A549 (cell line): ENCODE measurements at regions not wholly inside any gene's neighbourhood (a gene's known extent, or its start where the extent isn't known, plus 50 kb on each side); places are given as distances from the start of the nearest gene placed in this dataset.

ENCODE experiments used
- ATAC-seq, 2 experiments: fragments of 200-7000 bp in 1 of 2; fragments of >200 bp in 1 of 2; cut with Nextera tagmentation in 1 of 2; cut with Tn5 transposase in 1 of 2; 3 replicates each; pipeline versions ENCODE4 v1.8.0 to v1.9.1; 2018 to 2020; ENCODE audit warnings: mild to moderate bottlenecking in 1 of 2, moderate library complexity in 1 of 2
- CTCF ChIA-PET: fragments of 300-600 bp; sonication (Branson Sonifier 250); formaldehyde crosslinking; extraction: SDS; loops from one replicate; lab custom pipeline; 2021; ENCODE audit warnings: antibody characterized with exemption, inconsistent platforms; lab: Yijun Ruan, JAX
- POLR2A ChIA-PET: fragments of 350-600 bp; formaldehyde crosslinking; extraction: SDS; loops from one replicate; lab custom pipeline; 2021; ENCODE audit warnings: antibody characterized with exemption, inconsistent platforms; lab: Yijun Ruan, JAX
- DNase-seq, 2 experiments: peaks; one replicate each; pipeline versions ENCODE4 v3.0.0 to v3.0.0-alpha.2; 2011 to 2016; ENCODE audit warnings: low read depth in 1 of 2, low spot score in 1 of 2
- FAIRE-seq: peaks from 2 replicates; lab custom pipeline; 2011; peaks lifted over from hg19 to GRCh38; lab: Jason Lieb, UNC
- H3K27ac ChIP-seq, 2 experiments: fragments of >200 bp; sonication (Bioruptor Twin); formaldehyde crosslinking; 3 replicates each; pipeline ENCODE4 v1.5.1; 2016 to 2017
- H3K4me1 ChIP-seq: fragments of >200 bp; sonication (Bioruptor Twin); formaldehyde crosslinking; 3 replicates; pipeline ENCODE4 v1.6.1; 2016
- H3K4me2 ChIP-seq: fragments of >200 bp; sonication (Bioruptor Twin); formaldehyde crosslinking; 3 replicates; pipeline ENCODE4 v1.6.1; 2016
- H3K4me3 ChIP-seq: fragments of >200 bp; sonication (Bioruptor Twin); formaldehyde crosslinking; 3 replicates; pipeline ENCODE4 v1.5.1; 2016
- H3K9me3 ChIP-seq: fragments of >200 bp; sonication (Bioruptor Twin); formaldehyde crosslinking; 3 replicates; pipeline ENCODE4 v1.6.1; 2016
- BCL3 ChIP-seq: fragments of >200 bp; sonication (Bioruptor Twin); formaldehyde crosslinking; IDR thresholded peaks from 3 replicates; pipeline ENCODE4 v1.6.1; 2016
- BHLHE40 ChIP-seq: IDR thresholded peaks from 2 replicates; pipeline ENCODE4 v1.6.1; 2012; ENCODE audit warnings: low read depth, low read length, inconsistent platforms
- CBX2 ChIP-seq: fragments of 200-600 bp; sonication (generic); IDR thresholded peaks from 2 replicates; pipeline ENCODE4 v1.6.1; 2016; ENCODE audit warnings: low read depth, mild to moderate bottlenecking, borderline replicate concordance
- CBX8 ChIP-seq: fragments of 200-600 bp; sonication (generic); IDR thresholded peaks from 2 replicates; pipeline ENCODE4 v1.6.1; 2016
- CEBPB ChIP-seq, 2 experiments: fragments of >200 bp in 1 of 2; sonication (Bioruptor Twin) in 1 of 2; formaldehyde crosslinking in 1 of 2; IDR thresholded peaks; 2 replicates each; pipeline ENCODE4 v1.6.1; 2012 to 2016
- CHD4 ChIP-seq: fragments of 200-600 bp; sonication (generic); IDR thresholded peaks from 2 replicates; pipeline ENCODE4 v1.6.1; 2016; ENCODE audit warnings: antibody characterized with exemption, mild to moderate bottlenecking, borderline replicate concordance
- ELK1 ChIP-seq: fragments of 150-350 bp; IDR thresholded peaks from 2 replicates; pipeline ENCODE4 v1.6.1; 2014; ENCODE audit warnings: low read depth, mild to moderate bottlenecking, low read length
- HMGXB4 ChIP-seq: fragments of 250-450 bp; sonication (Bioruptor Pico); IDR thresholded peaks from 2 replicates; pipeline ENCODE4 v1.5.0; 2021; ENCODE audit warnings: mild to moderate bottlenecking, moderate library complexity, borderline replicate concordance
- HOXA7 ChIP-seq: fragments of 250-450 bp; sonication (Bioruptor Pico); IDR thresholded peaks from 2 replicates; pipeline ENCODE4 v1.5.0; 2020; ENCODE audit warnings: mild to moderate bottlenecking, moderate library complexity
- HOXB13 ChIP-seq: fragments of 250-450 bp; sonication (Bioruptor Pico); IDR thresholded peaks from 2 replicates; pipeline ENCODE4 v1.5.0; 2020; ENCODE audit warnings: low read depth, mild to moderate bottlenecking, moderate library complexity
- JUN ChIP-seq, 2 experiments: fragments of >200 bp; sonication (Bioruptor Twin); formaldehyde crosslinking; IDR thresholded peaks; 2 replicates in 1 of 2; 3 replicates in 1 of 2; pipeline ENCODE4 v1.6.1; 2016 to 2017
- MYC ChIP-seq: IDR thresholded peaks from 2 replicates; pipeline ENCODE4 v1.6.1; 2012; ENCODE audit warnings: mild to moderate bottlenecking, inconsistent platforms, low read length, improper control_type of control experiment, borderline replicate concordance
- PHF8 ChIP-seq: fragments of 200-600 bp; sonication (generic); IDR thresholded peaks from 2 replicates; pipeline ENCODE4 v1.6.1; 2016; ENCODE audit warnings: low read depth, mild to moderate bottlenecking, antibody characterized with exemption, moderate library complexity, borderline replicate concordance
- POLR2A ChIP-seq: IDR thresholded peaks from 2 replicates; pipeline ENCODE4 v1.6.1; 2012; ENCODE audit warnings: mild to moderate bottlenecking, low read length
- POLR2AphosphoS2 ChIP-seq: conservative IDR thresholded peaks from 2 replicates; pipeline ENCODE4 v1.6.1; 2012; ENCODE audit warnings: low read length, improper control_type of control experiment, inconsistent platforms
- RAD21 ChIP-seq, 2 experiments: fragments of >200 bp in 1 of 2; sonication (Bioruptor Twin) in 1 of 2; formaldehyde crosslinking in 1 of 2; IDR thresholded peaks in 1 of 2; conservative IDR thresholded peaks in 1 of 2; 2 replicates in 1 of 2; 3 replicates in 1 of 2; pipeline ENCODE4 v1.6.1; 2012 to 2018; ENCODE audit warnings: inconsistent platforms in 1 of 2
- RARB ChIP-seq: fragments of 250-450 bp; sonication (Bioruptor Pico); IDR thresholded peaks from 2 replicates; pipeline ENCODE4 v1.8.0; 2021; ENCODE audit warnings: mild to moderate bottlenecking, moderate library complexity
- RNF2 ChIP-seq: fragments of 200-600 bp; sonication (generic); IDR thresholded peaks from 2 replicates; pipeline ENCODE4 v1.6.1; 2016; ENCODE audit warnings: low read depth, mild to moderate bottlenecking, antibody characterized with exemption, moderate library complexity, borderline replicate concordance
- TFCP2L1 ChIP-seq: fragments of 250-450 bp; sonication (Bioruptor Pico); IDR thresholded peaks from 2 replicates; pipeline ENCODE4 v1.5.0; 2021; ENCODE audit warnings: mild to moderate bottlenecking
- ZC3H11A ChIP-seq: fragments of 450-650 bp; IDR thresholded peaks from 2 replicates; pipeline ENCODE4 v1.6.1; 2014; ENCODE audit warnings: antibody characterized with exemption, mild to moderate bottlenecking
- ZFP36 ChIP-seq: fragments of 450-650 bp; IDR thresholded peaks from 2 replicates; pipeline ENCODE4 v1.6.1; 2014; ENCODE audit warnings: borderline replicate concordance; ENCODE audit not compliant: partially characterized antibody
- WGBS: methylation state at CpG from one replicate; pipeline ENCODE4 v1.1.6; 2017; ENCODE audit errors: missing lambda C conversion rate; 5-methylcytosine and 5-hydroxymethylcytosine counted together
- TF ChIP-seq, protein P1 (sequence below): IDR thresholded peaks from 2 replicates; pipeline ENCODE4 v1.6.1; 2012; ENCODE audit warnings: low read depth, borderline replicate concordance
- TF ChIP-seq, protein P2 (sequence below): fragments of >200 bp; sonication (Bioruptor Twin); formaldehyde crosslinking; IDR thresholded peaks from 3 replicates; pipeline ENCODE4 v1.5.1; 2016

DNA sequence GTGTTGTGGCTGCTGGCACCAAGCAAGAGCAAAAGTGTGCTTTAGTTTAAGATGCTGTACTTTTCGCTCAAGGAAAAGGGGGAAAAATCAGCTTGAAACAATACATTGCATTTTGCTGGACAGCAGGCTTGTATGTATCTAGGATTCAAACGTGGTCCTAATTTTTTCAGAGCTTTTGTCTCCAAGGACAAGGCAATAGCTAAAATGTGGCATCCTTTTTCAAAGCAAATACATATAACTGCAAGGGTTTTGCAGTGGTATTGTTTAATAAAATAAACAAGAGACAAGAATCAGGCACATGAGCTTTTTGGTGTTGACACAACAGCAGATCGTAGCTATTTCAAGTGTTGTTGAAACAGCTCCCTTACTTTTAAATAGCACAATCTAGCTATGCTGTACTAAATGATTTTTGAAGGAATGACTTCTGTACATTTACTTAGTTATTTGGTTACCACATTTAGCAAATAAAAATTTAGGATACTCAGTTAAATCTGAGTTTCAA is 137.0 kb upstream of the HEY2 start:
- POLR2A ChIA-PET = no interaction called here
- CTCF ChIA-PET = no interaction called here
- H3K4me3 ChIP-seq = no peak overlapping the region
- WGBS = 18% methylated on average over 3 of the region's 3 CpGs
- no peaks in the 10 kb centered on the region for H3K4me1 ChIP-seq
- TF ChIP-seq CEBPB (IDR thresholded peaks at IDR 0.05) = no peak
- TF ChIP-seq CHD4 = no peak
- TF ChIP-seq RAD21 (conservative IDR thresholded peaks at IDR 0.05 in 1 of 2, IDR thresholded peaks at IDR 0.05 in 1 of 2) = no peak
- TF ChIP-seq ELK1 = no peak
- TF ChIP-seq CBX8 = no peak
- TF ChIP-seq JUN (IDR thresholded peaks at IDR 0.05) = no peak
- no peak for TF ChIP-seq CBX2
- TF ChIP-seq, protein P1, sequence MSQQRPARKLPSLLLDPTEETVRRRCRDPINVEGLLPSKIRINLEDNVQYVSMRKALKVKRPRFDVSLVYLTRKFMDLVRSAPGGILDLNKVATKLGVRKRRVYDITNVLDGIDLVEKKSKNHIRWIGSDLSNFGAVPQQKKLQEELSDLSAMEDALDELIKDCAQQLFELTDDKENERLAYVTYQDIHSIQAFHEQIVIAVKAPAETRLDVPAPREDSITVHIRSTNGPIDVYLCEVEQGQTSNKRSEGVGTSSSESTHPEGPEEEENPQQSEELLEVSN = no peak
- no peak for TF ChIP-seq MYC
- TF ChIP-seq PHF8 = no peak
- no peak for TF ChIP-seq ZC3H11A
- TF ChIP-seq TFCP2L1 (CRISPR knock-in tag) = no peak
- no peak for TF ChIP-seq HOXA7 (CRISPR knock-in tag)
- no peak for TF ChIP-seq POLR2A
- ATAC-seq (no peak), FAIRE-seq (no peak), DNase-seq (no peak)
- H3K9me3 ChIP-seq = no peaks in the 10 kb centered on the region
- H3K4me2 ChIP-seq = no peak overlapping the region
- H3K27ac ChIP-seq = no peak overlapping the region

- TF ChIP-seq HOXB13 (CRISPR knock-in tag) (no peak), POLR2AphosphoS2 (no peak)
- no peaks in the 10 kb centered on the region for H3K4me1 ChIP-seq
- H3K4me3 ChIP-seq = no peak overlapping the region
- FAIRE-seq (no peak), ATAC-seq (no peak), DNase-seq (no peak)
- ChIA-PET POLR2A (no interaction called here), CTCF (no interaction called here)
- no peaks in the 10 kb centered on the region for H3K9me3 ChIP-seq
- WGBS = 0% methylated on average over 1 of the region's 1 CpG
- no peak overlapping the region for H3K4me2 ChIP-seq
- H3K27ac ChIP-seq = no peak overlapping the region
These were observed 130.8 kb upstream of the HEY2 start for GRCh38 chr6:125618629-125619028.

- POLR2A ChIA-PET = no interaction called here
- CTCF ChIA-PET = no interaction called here
- TF ChIP-seq MYC (no peak), RNF2 (no peak), HMGXB4 (CRISPR knock-in tag) (no peak), ZFP36 (no peak), BHLHE40 (no peak), RARB (CRISPR knock-in tag) (no peak), HOXB13 (CRISPR knock-in tag) (no peak), POLR2AphosphoS2 (no peak), BCL3 (no peak)
- TF ChIP-seq, protein P1 = no peak
- TF ChIP-seq, protein P2, sequence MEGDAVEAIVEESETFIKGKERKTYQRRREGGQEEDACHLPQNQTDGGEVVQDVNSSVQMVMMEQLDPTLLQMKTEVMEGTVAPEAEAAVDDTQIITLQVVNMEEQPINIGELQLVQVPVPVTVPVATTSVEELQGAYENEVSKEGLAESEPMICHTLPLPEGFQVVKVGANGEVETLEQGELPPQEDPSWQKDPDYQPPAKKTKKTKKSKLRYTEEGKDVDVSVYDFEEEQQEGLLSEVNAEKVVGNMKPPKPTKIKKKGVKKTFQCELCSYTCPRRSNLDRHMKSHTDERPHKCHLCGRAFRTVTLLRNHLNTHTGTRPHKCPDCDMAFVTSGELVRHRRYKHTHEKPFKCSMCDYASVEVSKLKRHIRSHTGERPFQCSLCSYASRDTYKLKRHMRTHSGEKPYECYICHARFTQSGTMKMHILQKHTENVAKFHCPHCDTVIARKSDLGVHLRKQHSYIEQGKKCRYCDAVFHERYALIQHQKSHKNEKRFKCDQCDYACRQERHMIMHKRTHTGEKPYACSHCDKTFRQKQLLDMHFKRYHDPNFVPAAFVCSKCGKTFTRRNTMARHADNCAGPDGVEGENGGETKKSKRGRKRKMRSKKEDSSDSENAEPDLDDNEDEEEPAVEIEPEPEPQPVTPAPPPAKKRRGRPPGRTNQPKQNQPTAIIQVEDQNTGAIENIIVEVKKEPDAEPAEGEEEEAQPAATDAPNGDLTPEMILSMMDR = no peak
- no peaks in the 10 kb centered on the region for H3K9me3 ChIP-seq
- ATAC-seq (no peak), FAIRE-seq (no peak), DNase-seq (no peak)
- H3K4me1 ChIP-seq = no peaks in the 10 kb centered on the region
- H3K4me2 ChIP-seq = no peak overlapping the region
- H3K4me3 ChIP-seq = no peak overlapping the region
- H3K27ac ChIP-seq = no peak overlapping the region
These were observed 126.3 kb upstream of the HEY2 start for GRCh38 chr6:125623085-125623484.
